Stomach (tissue), 4 donors: ENCODE measurements at regions not wholly inside any gene's neighbourhood (a gene's known extent, or its start where the extent isn't known, plus 50 kb on each side); places are given as distances from the start of the nearest gene placed in this dataset.

ENCODE experiments used
- EP300 ChIP-seq: sonication (generic); formaldehyde crosslinking; IDR thresholded peaks from one replicate; pipeline ENCODE4 v1.6.1; 2017; ENCODE audit warnings: antibody characterized with exemption
- POLR2A ChIP-seq, 4 donors: fragments of 450-650 bp; IDR thresholded peaks; one replicate each; pipeline ENCODE4 v1.6.1; 2016; ENCODE audit warnings: antibody characterized with exemption in 4 of 4, control low read depth in 2 of 4, mild to moderate bottlenecking in 1 of 4, moderate library complexity in 1 of 4
- POLR2AphosphoS5 ChIP-seq, 3 donors: sonication (generic); formaldehyde crosslinking; IDR thresholded peaks; one replicate each; pipeline ENCODE4 v1.6.1; 2016; ENCODE audit warnings: antibody characterized with exemption in 3 of 3
- TF ChIP-seq, protein P1 (sequence below), 7 experiments: fragments of 450-650 bp in 4 of 7; fragments of 200-600 bp in 3 of 7; sonication (generic) in 3 of 7; IDR thresholded peaks; one replicate each; pipeline ENCODE4 v1.5.1; 2016 to 2019; ENCODE audit warnings: antibody characterized with exemption in 7 of 7, control low read depth in 2 of 7, mild to moderate bottlenecking in 1 of 7

DNA sequence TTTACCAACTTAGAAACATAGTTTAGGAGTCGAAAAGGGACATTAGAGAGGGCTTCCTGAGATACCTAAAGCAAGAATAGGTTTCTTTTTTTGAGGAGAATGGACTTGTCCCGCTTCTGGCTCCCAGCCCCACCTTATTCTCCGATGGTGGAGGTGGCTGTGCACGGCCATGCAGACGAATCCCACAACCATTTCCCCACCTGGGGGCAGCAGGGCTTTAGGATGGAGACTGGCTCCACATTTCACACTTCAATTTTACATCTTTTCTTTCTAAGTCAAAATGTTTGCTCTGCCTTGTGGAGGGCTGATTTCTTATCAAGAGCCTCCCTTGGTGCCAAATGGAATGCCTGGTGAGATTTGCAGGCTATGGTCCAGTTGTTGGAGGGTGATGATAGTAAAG is 118.5 kb downstream of the GLRX3 start:
- TF ChIP-seq, protein P1, sequence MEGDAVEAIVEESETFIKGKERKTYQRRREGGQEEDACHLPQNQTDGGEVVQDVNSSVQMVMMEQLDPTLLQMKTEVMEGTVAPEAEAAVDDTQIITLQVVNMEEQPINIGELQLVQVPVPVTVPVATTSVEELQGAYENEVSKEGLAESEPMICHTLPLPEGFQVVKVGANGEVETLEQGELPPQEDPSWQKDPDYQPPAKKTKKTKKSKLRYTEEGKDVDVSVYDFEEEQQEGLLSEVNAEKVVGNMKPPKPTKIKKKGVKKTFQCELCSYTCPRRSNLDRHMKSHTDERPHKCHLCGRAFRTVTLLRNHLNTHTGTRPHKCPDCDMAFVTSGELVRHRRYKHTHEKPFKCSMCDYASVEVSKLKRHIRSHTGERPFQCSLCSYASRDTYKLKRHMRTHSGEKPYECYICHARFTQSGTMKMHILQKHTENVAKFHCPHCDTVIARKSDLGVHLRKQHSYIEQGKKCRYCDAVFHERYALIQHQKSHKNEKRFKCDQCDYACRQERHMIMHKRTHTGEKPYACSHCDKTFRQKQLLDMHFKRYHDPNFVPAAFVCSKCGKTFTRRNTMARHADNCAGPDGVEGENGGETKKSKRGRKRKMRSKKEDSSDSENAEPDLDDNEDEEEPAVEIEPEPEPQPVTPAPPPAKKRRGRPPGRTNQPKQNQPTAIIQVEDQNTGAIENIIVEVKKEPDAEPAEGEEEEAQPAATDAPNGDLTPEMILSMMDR (IDR thresholded peaks at IDR 0.05), result no peak
- TF ChIP-seq POLR2AphosphoS5 (IDR thresholded peaks at IDR 0.05) (no peak), EP300 (no peak), POLR2A (IDR thresholded peaks at IDR 0.05) (no peak)
